ENCODE measurements at regions not wholly inside any gene's neighbourhood (a gene's known extent, or its start where the extent isn't known, plus 50 kb on each side); places are given as distances from the start of the nearest gene placed in this dataset.

DNA sequence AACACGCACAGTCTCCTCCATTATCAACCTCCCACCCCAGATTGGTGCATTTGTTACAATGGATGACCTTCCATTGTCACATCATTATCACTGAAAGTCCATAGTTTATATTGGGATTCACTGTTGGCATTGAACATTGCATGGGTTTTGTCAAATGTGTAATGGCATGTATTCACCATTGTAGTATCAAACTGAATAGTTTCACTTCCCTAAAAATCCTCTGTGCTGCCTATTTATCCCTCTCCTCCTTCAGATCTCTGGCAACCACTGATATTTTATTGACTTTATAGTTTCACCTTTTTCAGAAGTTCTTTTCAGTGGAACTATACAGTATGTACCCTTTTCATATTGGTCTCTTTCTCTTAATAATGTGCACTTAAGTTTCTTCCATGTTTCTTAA, 1565.4 kb downstream of the PCDH18 start:
- no TSS peak for BruUV-seq (replicated peaks)
- CTCF ChIA-PET, result no interaction called here
- TF ChIP-seq RELA (IDR thresholded peaks at IDR 0.05; ENCODE audit: borderline replicate concordance, partially characterized antibody) (no peak), SPI1 (IDR thresholded peaks at IDR 0.05; ENCODE audit: borderline replicate concordance, insufficient read depth, low read depth, low read length) (peak; percentile 80)

DNA sequence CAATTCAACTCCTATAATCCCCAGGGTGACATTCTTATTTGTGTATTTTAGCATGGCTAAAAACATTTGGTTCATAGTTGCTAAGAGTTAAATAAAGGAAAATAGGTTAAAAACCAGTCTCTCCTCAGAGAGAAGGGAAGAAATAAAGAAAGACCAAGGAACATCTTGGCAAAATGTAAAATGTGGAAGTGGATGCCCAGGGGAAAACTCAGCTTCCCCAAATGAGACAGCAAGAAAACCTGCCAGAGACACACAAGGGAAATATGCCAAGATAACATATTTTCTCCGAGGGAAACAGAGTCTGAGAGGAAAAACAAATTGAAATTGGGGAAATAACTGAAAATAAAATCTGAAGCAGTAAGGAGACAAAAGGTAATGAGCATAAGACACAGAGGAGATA, 1569.3 kb downstream of the PCDH18 start:
- in situ Hi-C loops (cut with MboI), result no loop called here
- H3K9ac ChIP-seq (ENCODE audit: control insufficient read depth, insufficient read depth, low read length), result no peak overlapping the region
- DNase-seq (ENCODE audit: low read depth, low spot score), result no peak
- no peaks in the 10 kb centered on the region for H4K20me1 ChIP-seq (ENCODE audit: control insufficient read depth, insufficient read depth)
- ATAC-seq, result no peak
- no TSS peak for BruUV-seq (replicated peaks)
- H3K4me1 ChIP-seq (ENCODE audit: control insufficient read depth, insufficient read depth, low read length), result no peaks in the 10 kb centered on the region
- ChIA-PET SMC1A (ENCODE audit: uncharacterized antibody, unreplicated experiment) (no interaction called here), POLR2A (no interaction called here), RAD21 (ENCODE audit: unreplicated experiment) (no interaction called here), CTCF (no interaction called here)
- H3K4me2 ChIP-seq (ENCODE audit: control insufficient read depth, insufficient read depth), result no peak overlapping the region
- no peaks in the 10 kb centered on the region for H3K36me3 ChIP-seq (ENCODE audit: control insufficient read depth in 2 of 2, insufficient read depth in 2 of 2, low read length in 1 of 2)
- no peaks in the 10 kb centered on the region for H3K9me3 ChIP-seq (replicated peaks; ENCODE audit: control insufficient read depth, insufficient read depth, low read length)
- no peak overlapping the region for H3K4me3 ChIP-seq
- no peak overlapping the region for H3K27ac ChIP-seq (ENCODE audit: control insufficient read depth, insufficient read depth)
- TF ChIP-seq RFX5 (IDR thresholded peaks at IDR 0.05; ENCODE audit: low read depth, low read length), result no peak
- no peak for FAIRE-seq
- intact Hi-C loops (cut with micrococcal nuclease; ENCODE audit: unreplicated experiment), result no loop called here
- 0% methylated on average over 1 of the region's 1 CpG for WGBS (ENCODE audit: insufficient coverage, insufficient replicate concordance, low lambda C conversion rate, missing lambda C conversion rate)
- no peak overlapping the region for H2AFZ ChIP-seq (ENCODE audit: control insufficient read depth, low read depth, low read length)
- H3K27me3 ChIP-seq (replicated peaks in 1 of 2; ENCODE audit: control insufficient read depth in 2 of 2, insufficient read depth in 2 of 2, low read length in 1 of 2), result no peaks in the 10 kb centered on the region
- H3K79me2 ChIP-seq (ENCODE audit: control insufficient read depth, insufficient read depth, low read length), result no peaks in the 10 kb centered on the region

More for the DNA sequence above, 1565.4 kb downstream of the PCDH18 start:
- H3K27ac ChIP-seq (ENCODE audit: control insufficient read depth, insufficient read depth), result no peak overlapping the region
- no peaks in the 10 kb centered on the region for H3K79me2 ChIP-seq (ENCODE audit: control insufficient read depth, insufficient read depth, low read length)
- ATAC-seq (peak; percentile 68), FAIRE-seq (no peak), DNase-seq (ENCODE audit: low read depth, low spot score) (no peak)
- no peaks in the 10 kb centered on the region for H3K9me3 ChIP-seq (replicated peaks; ENCODE audit: control insufficient read depth, insufficient read depth, low read length)
- no peak overlapping the region for H3K9ac ChIP-seq (ENCODE audit: control insufficient read depth, insufficient read depth, low read length)
- ChIA-PET POLR2A (no interaction called here), SMC1A (ENCODE audit: uncharacterized antibody, unreplicated experiment) (no interaction called here), RAD21 (ENCODE audit: unreplicated experiment) (no interaction called here)
- in situ Hi-C loops (cut with MboI) (no loop called here), intact Hi-C loops (cut with micrococcal nuclease; ENCODE audit: unreplicated experiment) (no loop called here)
- WGBS (ENCODE audit: insufficient coverage, insufficient replicate concordance, low lambda C conversion rate, missing lambda C conversion rate), result 87% methylated on average over 1 of the region's 1 CpG
- no peaks in the 10 kb centered on the region for H3K4me1 ChIP-seq (ENCODE audit: control insufficient read depth, insufficient read depth, low read length)
- no peaks in the 10 kb centered on the region for H3K27me3 ChIP-seq (replicated peaks in 1 of 2; ENCODE audit: control insufficient read depth in 2 of 2, insufficient read depth in 2 of 2, low read length in 1 of 2)
- H2AFZ ChIP-seq (ENCODE audit: control insufficient read depth, low read depth, low read length), result no peak overlapping the region
- no peak overlapping the region for H3K4me3 ChIP-seq
- no peak overlapping the region for H3K4me2 ChIP-seq (ENCODE audit: control insufficient read depth, insufficient read depth)
- H3K36me3 ChIP-seq (ENCODE audit: control insufficient read depth in 2 of 2, insufficient read depth in 2 of 2, low read length in 1 of 2), result no peaks in the 10 kb centered on the region
- H4K20me1 ChIP-seq (ENCODE audit: control insufficient read depth, insufficient read depth), result no peaks in the 10 kb centered on the region
